Right lobe of liver (tissue), 6 donors: ENCODE measurements at regions not wholly inside any gene's neighbourhood (a gene's known extent, or its start where the extent isn't known, plus 50 kb on each side); places are given as distances from the start of the nearest gene placed in this dataset.

Source experiments
- ATAC-seq, 4 donors: fragments of 200-7000 bp; cut with Tn5 transposase; one replicate each; pipeline ENCODE4 v1.9.1; 2020; ENCODE audit warnings: mild to moderate bottlenecking in 4 of 4, moderate library complexity in 4 of 4
- DNase-seq, 3 donors: peaks; one replicate each; pipeline ENCODE4 v3.0.0-alpha.2; 2020
- H3K27ac ChIP-seq, 3 donors: fragments of 200-600 bp; one replicate each; pipeline ENCODE4 v1.8.0; 2022
- H3K27me3 ChIP-seq, 2 donors: fragments of 200-600 bp; one replicate each; pipeline ENCODE4 v1.8.0; 2022
- H3K36me3 ChIP-seq, 4 donors: fragments of 200-600 bp; sonication (generic) in 1 of 4; one replicate each; pipeline versions ENCODE4 v1.5.1 to v1.8.0; 2017 to 2022; ENCODE audit warnings: control low read depth in 1 of 4
- H3K4me1 ChIP-seq, 4 donors: fragments of 200-600 bp; sonication (generic) in 1 of 4; one replicate each; pipeline versions ENCODE4 v1.5.1 to v1.8.0; 2017 to 2022; ENCODE audit warnings: control low read depth in 1 of 4
- H3K4me3 ChIP-seq, 3 donors: fragments of 200-600 bp; one replicate each; pipeline ENCODE4 v1.8.0; 2022
- H3K9me3 ChIP-seq, 4 donors: fragments of 200-600 bp; sonication (generic) in 1 of 4; one replicate each; pipeline versions ENCODE4 v1.5.1 to v1.8.0; 2017 to 2022; ENCODE audit warnings: control low read depth in 1 of 4
- POLR2A ChIP-seq: fragments of 450-650 bp; IDR thresholded peaks from one replicate; pipeline ENCODE4 v1.6.1; 2017; ENCODE audit warnings: antibody characterized with exemption, mild to moderate bottlenecking
- WGBS: methylation state at CpG from one replicate; pipeline ENCODE4 v1.1.6; 2018; ENCODE audit warnings: low coverage, low lambda C conversion rate; ENCODE audit not compliant: insufficient coverage; ENCODE audit errors: missing lambda C conversion rate; 5-methylcytosine and 5-hydroxymethylcytosine counted together
- intact Hi-C, 2 donors: fragments of 100-400 bp; cut with DNase I; formaldehyde crosslinking; loops; one replicate each; pipeline versions ENCODE4 v1.11.2 to v1.14.1; 2022
- TF ChIP-seq, protein P1 (sequence below), 4 donors: fragments of 200-600 bp in 3 of 4; fragments of 450-650 bp in 1 of 4; IDR thresholded peaks; one replicate each; pipeline versions ENCODE4 v1.5.1 to v1.8.0; 2016 to 2022; ENCODE audit warnings: antibody characterized with exemption in 4 of 4, mild to moderate bottlenecking in 2 of 4
- donor health status: DM: no; HTN: yes; CAD: no.
- donor health status: DM: no; HTN: no; CAD: no.
- donor health status: DM: no; HTN: no; CAD: no.
- donor health status: DM: no; HTN: yes; CAD: no.
- donor health status: DM: no; HTN: yes; CAD: no.

DNA sequence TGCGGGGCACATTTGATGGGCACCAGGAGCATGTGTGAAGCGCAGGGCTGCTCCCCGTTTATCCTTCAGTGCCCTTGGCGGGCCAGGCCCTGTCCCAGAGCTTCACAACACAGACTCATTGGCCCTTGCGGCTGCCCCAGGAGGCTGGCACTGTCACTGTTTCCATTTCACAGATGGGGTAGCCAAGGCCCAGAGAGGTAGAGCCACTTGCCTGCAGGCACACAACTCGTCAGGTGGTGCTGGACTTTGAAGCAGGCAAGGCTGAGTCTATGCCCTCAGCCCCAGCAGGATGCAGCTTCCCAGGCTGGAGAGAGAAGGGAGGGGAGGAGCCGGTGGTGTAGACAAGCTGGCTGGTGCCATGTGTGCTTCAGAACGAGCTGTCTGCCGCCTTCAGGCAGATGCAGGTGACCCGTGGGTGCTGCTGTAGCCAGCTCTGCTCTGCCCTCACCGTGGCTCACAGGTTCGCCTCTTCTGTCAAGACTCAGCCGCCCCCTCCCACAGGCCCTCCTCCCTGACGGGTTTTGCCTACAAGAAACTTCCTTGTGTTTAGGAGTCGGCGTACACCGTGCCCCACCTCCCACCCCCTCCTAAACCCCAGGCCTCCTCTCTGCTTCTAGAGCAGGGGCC lies 232.3 kb upstream of the CIBAR2 start:
- H3K27me3 ChIP-seq, result no peaks in the 10 kb centered on the region
- intact Hi-C loops, result no loop called here
- no peak overlapping the region for H3K27ac ChIP-seq
- DNase-seq (no peak), ATAC-seq (no peak)
- H3K36me3 ChIP-seq, result no peaks in the 10 kb centered on the region
- H3K4me3 ChIP-seq, result no peak overlapping the region
- no peaks in the 10 kb centered on the region for H3K4me1 ChIP-seq
- TF ChIP-seq, protein P1, sequence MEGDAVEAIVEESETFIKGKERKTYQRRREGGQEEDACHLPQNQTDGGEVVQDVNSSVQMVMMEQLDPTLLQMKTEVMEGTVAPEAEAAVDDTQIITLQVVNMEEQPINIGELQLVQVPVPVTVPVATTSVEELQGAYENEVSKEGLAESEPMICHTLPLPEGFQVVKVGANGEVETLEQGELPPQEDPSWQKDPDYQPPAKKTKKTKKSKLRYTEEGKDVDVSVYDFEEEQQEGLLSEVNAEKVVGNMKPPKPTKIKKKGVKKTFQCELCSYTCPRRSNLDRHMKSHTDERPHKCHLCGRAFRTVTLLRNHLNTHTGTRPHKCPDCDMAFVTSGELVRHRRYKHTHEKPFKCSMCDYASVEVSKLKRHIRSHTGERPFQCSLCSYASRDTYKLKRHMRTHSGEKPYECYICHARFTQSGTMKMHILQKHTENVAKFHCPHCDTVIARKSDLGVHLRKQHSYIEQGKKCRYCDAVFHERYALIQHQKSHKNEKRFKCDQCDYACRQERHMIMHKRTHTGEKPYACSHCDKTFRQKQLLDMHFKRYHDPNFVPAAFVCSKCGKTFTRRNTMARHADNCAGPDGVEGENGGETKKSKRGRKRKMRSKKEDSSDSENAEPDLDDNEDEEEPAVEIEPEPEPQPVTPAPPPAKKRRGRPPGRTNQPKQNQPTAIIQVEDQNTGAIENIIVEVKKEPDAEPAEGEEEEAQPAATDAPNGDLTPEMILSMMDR (IDR thresholded peaks at IDR 0.05), result no peak
- no peak for TF ChIP-seq POLR2A
- no peaks in the 10 kb centered on the region for H3K9me3 ChIP-seq
- 92% methylated on average over 8 of the region's 17 CpGs for WGBS

DNA sequence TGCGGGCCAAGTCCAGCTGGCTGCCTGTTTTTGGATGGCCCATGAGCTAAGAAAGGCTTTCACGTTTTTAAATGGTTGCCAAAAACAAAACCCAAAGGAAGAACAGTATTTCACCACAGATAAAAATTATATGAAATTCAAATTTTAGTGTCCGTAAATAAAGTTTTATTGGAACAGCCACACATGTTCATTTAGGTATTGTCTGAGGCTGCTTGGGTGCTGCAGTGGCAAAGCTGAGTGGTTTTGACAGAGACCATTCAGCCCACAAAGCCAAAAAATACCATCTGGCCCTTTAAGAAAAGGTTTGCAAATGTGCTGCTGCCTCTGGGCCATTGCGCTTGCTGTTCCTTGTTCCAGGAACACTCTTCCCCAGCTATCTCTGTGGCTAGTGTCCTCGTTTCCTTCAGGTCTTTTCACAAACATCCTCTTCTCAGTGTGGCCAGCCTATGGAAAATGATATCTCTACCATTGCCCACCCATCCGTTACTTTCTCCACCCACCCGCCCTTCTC lies 232.9 kb upstream of the CIBAR2 start:
- no peaks in the 10 kb centered on the region for H3K9me3 ChIP-seq
- WGBS, result 78% methylated on average over 7 of the region's 7 CpGs
- intact Hi-C loops, result no loop called here
- no peaks in the 10 kb centered on the region for H3K27me3 ChIP-seq
- ATAC-seq, result no peak
- no peaks in the 10 kb centered on the region for H3K4me1 ChIP-seq
- no peak for DNase-seq
- no peak overlapping the region for H3K4me3 ChIP-seq
- TF ChIP-seq POLR2A, result no peak
- TF ChIP-seq, protein P1 (IDR thresholded peaks at IDR 0.05), result no peak
- H3K36me3 ChIP-seq, result no peaks in the 10 kb centered on the region
- H3K27ac ChIP-seq, result no peak overlapping the region

DNA sequence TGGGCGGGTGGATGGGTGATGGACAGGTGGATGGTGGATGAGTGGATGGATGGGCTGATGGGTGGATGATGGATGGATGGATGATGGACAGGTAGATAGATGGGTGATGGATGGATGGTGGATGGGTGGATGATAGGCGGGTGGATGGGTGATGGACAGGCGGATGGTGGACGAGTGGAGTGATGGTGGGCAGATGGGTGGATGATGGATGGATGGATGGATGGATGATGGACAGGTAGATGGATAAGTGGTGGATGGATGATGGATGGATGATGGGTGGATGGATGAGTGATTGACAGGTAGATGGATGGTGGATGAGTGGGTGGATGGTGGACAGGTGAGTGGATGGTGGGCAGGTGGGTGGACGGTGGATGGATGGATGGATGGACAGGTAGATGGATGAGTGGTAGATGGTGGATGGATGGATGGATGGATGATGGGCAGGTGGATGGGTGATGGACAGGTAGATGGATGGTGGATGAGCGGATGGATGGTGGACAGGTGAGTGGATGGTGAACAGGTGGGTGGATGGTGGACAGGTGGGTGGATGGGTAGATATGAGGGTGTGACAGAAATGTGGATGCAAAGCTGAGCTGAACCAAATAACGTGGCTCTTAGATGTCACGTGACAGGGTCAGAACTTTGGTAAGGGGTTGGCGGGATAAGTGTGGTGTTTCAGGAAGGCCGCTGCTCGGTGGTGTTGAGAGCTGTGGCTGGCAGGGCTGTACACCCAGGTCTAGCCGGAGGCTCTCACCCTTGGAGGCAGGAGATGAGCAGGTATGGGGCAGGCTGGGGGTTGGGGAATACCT lies 234.3 kb upstream of the CIBAR2 start:
- intact Hi-C loops, result no loop called here
- 90% methylated on average over 11 of the region's 12 CpGs for WGBS
- Histone ChIP-seq H3K27ac (no peak overlapping the region), H3K4me1 (peaks cover 0 to 9% (median 4%) of the 10 kb centered on the region in 4 donors), H3K27me3 (no peaks in the 10 kb centered on the region), H3K9me3 (no peaks in the 10 kb centered on the region), H3K4me3 (no peak overlapping the region), H3K36me3 (no peaks in the 10 kb centered on the region)
- TF ChIP-seq, protein P1 (IDR thresholded peaks at IDR 0.05), result no peak
- TF ChIP-seq POLR2A, result no peak
- no peak for ATAC-seq
- DNase-seq, result no peak

DNA sequence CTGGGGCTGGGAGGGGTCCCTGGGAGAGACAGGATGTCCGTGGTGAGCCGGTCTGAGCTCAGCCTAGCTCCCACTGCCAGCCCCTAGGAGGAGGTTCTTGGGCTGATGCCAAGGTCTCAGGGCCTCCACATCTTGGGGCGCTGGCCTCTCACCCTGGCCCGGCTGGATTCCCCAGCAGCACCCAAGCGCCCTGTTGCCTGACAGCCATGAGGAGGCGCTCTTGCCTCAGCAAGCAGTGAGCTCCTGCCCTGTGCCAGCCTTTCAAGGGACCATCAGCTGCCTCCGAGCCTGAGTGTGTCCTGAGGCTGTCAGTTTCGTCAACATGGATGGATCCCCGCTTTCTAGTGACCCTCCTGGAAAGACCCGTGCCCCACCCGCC lies 234.9 kb upstream of the CIBAR2 start:
- no peak overlapping the region for H3K27ac ChIP-seq
- no peaks in the 10 kb centered on the region for H3K36me3 ChIP-seq
- no peak overlapping the region for H3K4me3 ChIP-seq
- ATAC-seq (peak in 3 of 4 donors; percentile 9 to 13 (median 12)), DNase-seq (no peak)
- H3K4me1 ChIP-seq, result peaks cover 0 to 9% (median 4%) of the 10 kb centered on the region in 4 donors
- WGBS, result no CpG with 5 or more reads among the region's 11 CpGs
- intact Hi-C loops, result no loop called here
- H3K27me3 ChIP-seq, result no peaks in the 10 kb centered on the region
- no peak for TF ChIP-seq POLR2A
- TF ChIP-seq, protein P1 (IDR thresholded peaks at IDR 0.05), result peak; percentile 21 to 45 (median 22)
- H3K9me3 ChIP-seq, result no peaks in the 10 kb centered on the region
